ENCODE measurements at regions not wholly inside any gene's neighbourhood (a gene's known extent, or its start where the extent isn't known, plus 50 kb on each side); places are given as distances from the start of the nearest gene placed in this dataset.

- TF ChIP-seq EZH2 (IDR thresholded peaks at IDR 0.05) (no peak), EZH2phosphoT487 (IDR thresholded peaks at IDR 0.05) (no peak)
- TF ChIP-seq, protein P1, sequence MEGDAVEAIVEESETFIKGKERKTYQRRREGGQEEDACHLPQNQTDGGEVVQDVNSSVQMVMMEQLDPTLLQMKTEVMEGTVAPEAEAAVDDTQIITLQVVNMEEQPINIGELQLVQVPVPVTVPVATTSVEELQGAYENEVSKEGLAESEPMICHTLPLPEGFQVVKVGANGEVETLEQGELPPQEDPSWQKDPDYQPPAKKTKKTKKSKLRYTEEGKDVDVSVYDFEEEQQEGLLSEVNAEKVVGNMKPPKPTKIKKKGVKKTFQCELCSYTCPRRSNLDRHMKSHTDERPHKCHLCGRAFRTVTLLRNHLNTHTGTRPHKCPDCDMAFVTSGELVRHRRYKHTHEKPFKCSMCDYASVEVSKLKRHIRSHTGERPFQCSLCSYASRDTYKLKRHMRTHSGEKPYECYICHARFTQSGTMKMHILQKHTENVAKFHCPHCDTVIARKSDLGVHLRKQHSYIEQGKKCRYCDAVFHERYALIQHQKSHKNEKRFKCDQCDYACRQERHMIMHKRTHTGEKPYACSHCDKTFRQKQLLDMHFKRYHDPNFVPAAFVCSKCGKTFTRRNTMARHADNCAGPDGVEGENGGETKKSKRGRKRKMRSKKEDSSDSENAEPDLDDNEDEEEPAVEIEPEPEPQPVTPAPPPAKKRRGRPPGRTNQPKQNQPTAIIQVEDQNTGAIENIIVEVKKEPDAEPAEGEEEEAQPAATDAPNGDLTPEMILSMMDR (IDR thresholded peaks at IDR 0.05) = no peak
- no peaks in the 10 kb centered on the region for H3K36me3 ChIP-seq
- no peak overlapping the region for H3K27ac ChIP-seq
- no peak overlapping the region for H3K27ac Mint-ChIP-seq
- no peak overlapping the region for H3K4me3 Mint-ChIP-seq
- H3K4me3 ChIP-seq = no peak overlapping the region
- no peaks in the 10 kb centered on the region for H3K36me3 Mint-ChIP-seq
- H3K79me2 ChIP-seq (ENCODE audit: low read depth) = no peaks in the 10 kb centered on the region
- H4K20me1 ChIP-seq (ENCODE audit: low read depth) = no peaks in the 10 kb centered on the region
- H3K27me3 Mint-ChIP-seq (ENCODE audit: insufficient read depth, low read depth) = no peaks in the 10 kb centered on the region
- no peak for DNase-seq (ENCODE audit: low spot score)
- H3K9ac ChIP-seq = no peak overlapping the region
- H2AFZ ChIP-seq (replicated peaks) = no peak overlapping the region
- peaks cover 8% of the 10 kb centered on the region for H3K9me3 Mint-ChIP-seq
- H3K27me3 ChIP-seq = no peaks in the 10 kb centered on the region
- H3K4me1 Mint-ChIP-seq = no peaks in the 10 kb centered on the region
- H3F3A ChIP-seq (ENCODE audit: low read depth) = no peaks in the 10 kb centered on the region
- no peaks in the 10 kb centered on the region for H3K4me1 ChIP-seq
- H3K9me3 ChIP-seq (ENCODE audit: low read depth) = no peaks in the 10 kb centered on the region
- no peak overlapping the region for H3K4me2 ChIP-seq
These were observed 2731.9 kb downstream of the ARAP2 start for GRCh38 chr4:33512397-33512796.

DNA sequence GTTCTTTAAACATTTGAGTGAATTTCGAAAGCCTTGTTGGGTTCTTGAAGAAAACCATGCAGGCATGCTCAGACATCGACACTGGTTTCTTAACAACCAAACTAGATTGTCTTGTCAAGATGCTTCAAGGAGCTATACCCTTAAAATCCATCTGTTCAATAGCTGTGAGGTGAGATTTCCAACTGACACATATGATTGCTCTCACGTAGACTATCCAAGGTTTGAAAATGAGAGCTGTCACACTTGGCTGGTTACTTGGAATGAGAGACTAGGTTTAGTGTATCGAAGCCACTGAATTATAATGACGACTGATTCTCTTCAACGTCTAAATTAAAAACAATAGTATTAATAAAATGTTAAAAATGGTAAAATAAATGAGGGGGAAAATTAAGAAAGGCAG lies 2725.5 kb downstream of the ARAP2 start:
- H4K20me1 ChIP-seq (ENCODE audit: low read depth) = no peaks in the 10 kb centered on the region
- H3K9ac ChIP-seq = no peak overlapping the region
- no peaks in the 10 kb centered on the region for H3K36me3 Mint-ChIP-seq
- H3K4me1 Mint-ChIP-seq = no peaks in the 10 kb centered on the region
- no peak overlapping the region for H3K27ac ChIP-seq
- H3F3A ChIP-seq (ENCODE audit: low read depth) = no peaks in the 10 kb centered on the region
- no peak overlapping the region for H3K27ac Mint-ChIP-seq
- no peaks in the 10 kb centered on the region for H3K36me3 ChIP-seq
- no peaks in the 10 kb centered on the region for H3K9me3 ChIP-seq (ENCODE audit: low read depth)
- no peak overlapping the region for H2AFZ ChIP-seq (replicated peaks)
- no peak overlapping the region for H3K4me2 ChIP-seq
- H3K27me3 ChIP-seq = no peaks in the 10 kb centered on the region
- H3K27me3 Mint-ChIP-seq (ENCODE audit: insufficient read depth, low read depth) = no peaks in the 10 kb centered on the region
- no peak for DNase-seq (ENCODE audit: low spot score)
- no peak overlapping the region for H3K4me3 Mint-ChIP-seq
- peaks cover 10% of the 10 kb centered on the region for H3K9me3 Mint-ChIP-seq
- TF ChIP-seq EZH2phosphoT487 (IDR thresholded peaks at IDR 0.05) = no peak
- TF ChIP-seq, protein P1 (IDR thresholded peaks at IDR 0.05) = no peak
- TF ChIP-seq EZH2 (IDR thresholded peaks at IDR 0.05) = no peak
- H3K79me2 ChIP-seq (ENCODE audit: low read depth) = no peaks in the 10 kb centered on the region
- no peak overlapping the region for H3K4me3 ChIP-seq
- H3K4me1 ChIP-seq = no peaks in the 10 kb centered on the region

DNA sequence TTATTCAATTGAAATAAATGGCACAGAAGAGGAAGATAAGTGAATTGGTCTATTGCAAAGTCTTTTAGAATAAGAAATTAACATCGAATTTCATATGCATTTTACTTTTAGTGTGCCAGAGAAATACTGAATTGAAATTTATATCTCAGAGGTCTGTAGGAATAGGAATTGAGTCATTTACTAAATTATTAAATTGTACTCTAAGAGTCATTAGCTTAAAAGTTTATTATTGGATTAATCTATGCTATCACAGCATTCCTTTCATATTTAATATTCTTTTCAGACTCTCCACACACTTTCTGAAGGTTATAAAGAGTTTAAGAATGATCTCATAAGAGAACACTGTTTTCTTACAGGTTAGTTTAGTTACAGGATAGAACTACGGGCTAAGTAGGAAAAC lies 2711.5 kb downstream of the ARAP2 start:
- H3K4me3 Mint-ChIP-seq = no peak overlapping the region
- H3K36me3 Mint-ChIP-seq = no peaks in the 10 kb centered on the region

More for the DNA sequence above, 2711.5 kb downstream of the ARAP2 start:
- Histone ChIP-seq H3K27ac (no peak overlapping the region), H3K36me3 (no peaks in the 10 kb centered on the region), H3K27me3 (no peaks in the 10 kb centered on the region), H3F3A (ENCODE audit: low read depth) (no peaks in the 10 kb centered on the region), H2AFZ (replicated peaks) (no peak overlapping the region), H3K4me3 (no peak overlapping the region), H3K9ac (no peak overlapping the region), H4K20me1 (ENCODE audit: low read depth) (no peaks in the 10 kb centered on the region), H3K79me2 (ENCODE audit: low read depth) (no peaks in the 10 kb centered on the region), H3K4me1 (no peaks in the 10 kb centered on the region), H3K9me3 (ENCODE audit: low read depth) (no peaks in the 10 kb centered on the region), H3K4me2 (no peak overlapping the region)
- no peaks in the 10 kb centered on the region for H3K4me1 Mint-ChIP-seq
- TF ChIP-seq, protein P1 (IDR thresholded peaks at IDR 0.05) = no peak
- no peak for TF ChIP-seq EZH2phosphoT487 (IDR thresholded peaks at IDR 0.05)
- no peak for TF ChIP-seq EZH2 (IDR thresholded peaks at IDR 0.05)
- no peak overlapping the region for H3K27ac Mint-ChIP-seq
- H3K9me3 Mint-ChIP-seq = no peaks in the 10 kb centered on the region
- DNase-seq (ENCODE audit: low spot score) = no peak
- H3K27me3 Mint-ChIP-seq (ENCODE audit: insufficient read depth, low read depth) = no peaks in the 10 kb centered on the region

Measured in neural progenitor cell (in vitro differentiated cells).